SK-N-SH (cell line): ENCODE measurements at regions not wholly inside any gene's neighbourhood (a gene's known extent, or its start where the extent isn't known, plus 50 kb on each side); places are given as distances from the start of the nearest gene placed in this dataset.

Source experiments
- CTCF ChIA-PET: fragments of 300-600, 350-600 bp; formaldehyde crosslinking; extraction: SDS; loops from one replicate; lab custom pipeline; 2021; lab: Yijun Ruan, JAX
- POLR2A ChIA-PET: fragments of 350-600 bp; sonication (Branson Sonifier 250); formaldehyde crosslinking; extraction: SDS; loops from one replicate; lab custom pipeline; 2020; ENCODE audit warnings: antibody characterized with exemption, inconsistent platforms; lab: Yijun Ruan, JAX
- DNase-seq: peaks from one replicate; pipeline ENCODE4 v3.0.0; 2012
- H2AFZ ChIP-seq: fragments of 200-600 bp; sonication (generic); 2 replicates; pipeline ENCODE4 v1.8.1; 2016; ENCODE audit warnings: antibody characterized with exemption, mild to moderate bottlenecking, low read depth
- H3F3A ChIP-seq: fragments of 200-600 bp; sonication (generic); replicated peaks from 2 replicates; pipeline ENCODE3; 2016; ENCODE audit warnings: antibody characterized with exemption, mild to moderate bottlenecking; ENCODE audit not compliant: insufficient read depth
- H3K27ac ChIP-seq, 2 experiments: fragments of 200-500 bp in 1 of 2; fragments of 200-600 bp in 1 of 2; sonication (Bioruptor generic) in 1 of 2; sonication (generic), shearing (Covaris generic) in 1 of 2; 2 replicates each; pipeline versions ENCODE4 v1.5.1 to v1.6.1; 2014 to 2016; ENCODE audit warnings: low read depth in 2 of 2, inconsistent platforms in 1 of 2, low read length in 1 of 2, mild to moderate bottlenecking in 1 of 2, mixed read lengths in 1 of 2
- H3K27me3 ChIP-seq: fragments of 200-600 bp; sonication (generic), shearing (Covaris generic); 2 replicates; pipeline ENCODE4 v1.6.1; 2016; ENCODE audit warnings: mixed run types; ENCODE audit not compliant: insufficient read depth
- H3K36me3 ChIP-seq, 2 experiments: fragments of 200-500 bp in 1 of 2; fragments of 200-600 bp in 1 of 2; sonication (Bioruptor generic) in 1 of 2; sonication (generic) in 1 of 2; replicated peaks in 1 of 2; 2 replicates each; pipeline versions ENCODE3 to v1.5.1; 2014 to 2016; ENCODE audit warnings: low read length in 1 of 2, mild to moderate bottlenecking in 1 of 2; ENCODE audit not compliant: insufficient read depth in 2 of 2, control insufficient read depth in 1 of 2
- H3K4me1 ChIP-seq, 2 experiments: fragments of 200-500 bp in 1 of 2; fragments of 200-600 bp in 1 of 2; sonication (Bioruptor generic) in 1 of 2; sonication (generic), shearing (Covaris generic) in 1 of 2; 2 replicates each; pipeline versions ENCODE4 v1.5.1 to v1.6.1; 2014 to 2016; ENCODE audit warnings: low read depth in 1 of 2, low read length in 1 of 2, mixed run types in 1 of 2; ENCODE audit not compliant: insufficient read depth in 2 of 2, control insufficient read depth in 1 of 2
- H3K4me2 ChIP-seq: fragments of 200-600 bp; sonication (generic), shearing (Covaris generic); 2 replicates; pipeline ENCODE4 v1.6.1; 2017; ENCODE audit warnings: mixed run types
- H3K4me3 ChIP-seq, 2 experiments: fragments of 200-500 bp in 1 of 2; fragments of 200-600 bp in 1 of 2; sonication (Bioruptor generic) in 1 of 2; sonication (generic), shearing (Covaris generic) in 1 of 2; 2 replicates each; pipeline versions ENCODE4 v1.5.1 to v1.8.1; 2014 to 2016; ENCODE audit warnings: low read depth in 2 of 2, inconsistent platforms in 1 of 2, low read length in 1 of 2, mild to moderate bottlenecking in 1 of 2, mixed read lengths in 1 of 2, moderate library complexity in 1 of 2
- H3K79me2 ChIP-seq: fragments of 200-600 bp; sonication (generic); 2 replicates; pipeline ENCODE4 v1.8.1; 2017; ENCODE audit warnings: mild to moderate bottlenecking; ENCODE audit not compliant: insufficient read depth
- H3K9ac ChIP-seq: fragments of 200-600 bp; sonication (generic); 2 replicates; pipeline ENCODE4 v1.6.1; 2017; ENCODE audit warnings: mixed run types
- H3K9me2 ChIP-seq: fragments of 200-600 bp; sonication (generic); 2 replicates; pipeline ENCODE4 v1.6.1; 2017; ENCODE audit warnings: mixed run types
- H3K9me3 ChIP-seq: fragments of 200-600 bp; sonication (generic); 2 replicates; pipeline ENCODE4 v1.6.1; 2017; ENCODE audit warnings: mixed run types, mild to moderate bottlenecking, moderate library complexity
- H4K20me1 ChIP-seq: fragments of 200-600 bp; sonication (generic); 2 replicates; pipeline ENCODE4 v1.6.1; 2017; ENCODE audit warnings: mild to moderate bottlenecking, mixed run types; ENCODE audit not compliant: insufficient read depth
- EP300 ChIP-seq, 2 experiments: IDR thresholded peaks; 2 replicates each; pipeline versions ENCODE4 v1.4.0 to v1.6.1; 2012; ENCODE audit warnings: borderline replicate concordance in 1 of 2, low read depth in 1 of 2, low read length in 1 of 2
- EZH2phosphoT487 ChIP-seq: fragments of 200-600 bp; sonication (generic); IDR thresholded peaks from 2 replicates; pipeline ENCODE4 v1.6.1; 2017; ENCODE audit warnings: low read depth, mixed run types, mild to moderate bottlenecking, antibody characterized with exemption, moderate library complexity, borderline replicate concordance
- FOXM1 ChIP-seq: IDR thresholded peaks from 2 replicates; pipeline ENCODE4 v1.4.0; 2012; ENCODE audit warnings: low read depth, mild to moderate bottlenecking
- IRF3 ChIP-seq: fragments of 150-350 bp; IDR thresholded peaks from 2 replicates; pipeline ENCODE4 v1.6.1; 2016; ENCODE audit warnings: mild to moderate bottlenecking, low read depth, low read length
- MXI1 ChIP-seq: IDR thresholded peaks from 2 replicates; pipeline ENCODE4 v1.6.1; 2012; ENCODE audit warnings: mild to moderate bottlenecking, low read depth, low read length, improper control_type of control experiment
- NFIC ChIP-seq: IDR thresholded peaks from 2 replicates; pipeline ENCODE4 v1.4.0; 2012; ENCODE audit warnings: borderline replicate concordance
- NRF1 ChIP-seq: IDR thresholded peaks from 2 replicates; pipeline ENCODE4 v1.6.1; 2012; ENCODE audit warnings: low read depth, mild to moderate bottlenecking, low read length
- PBX3 ChIP-seq: IDR thresholded peaks from 2 replicates; pipeline ENCODE4; 2012
- RAD21 ChIP-seq: IDR thresholded peaks from 2 replicates; pipeline ENCODE4 v1.6.1; 2012; ENCODE audit warnings: mild to moderate bottlenecking, low read length
- RCOR1 ChIP-seq: fragments of 150-350 bp; IDR thresholded peaks from 2 replicates; pipeline ENCODE4 v1.6.1; 2017; ENCODE audit warnings: antibody characterized with exemption, low read length
- REST ChIP-seq: IDR thresholded peaks from 2 replicates; pipeline ENCODE4 v1.6.1; 2012; ENCODE audit warnings: mild to moderate bottlenecking, low read depth, low read length, moderate library complexity
- RFX5 ChIP-seq: IDR thresholded peaks from 2 replicates; pipeline ENCODE4 v1.6.1; 2012; ENCODE audit warnings: mild to moderate bottlenecking, improper control_type of control experiment, low read length
- RXRA ChIP-seq: IDR thresholded peaks from 2 replicates; pipeline ENCODE4 v1.4.0; 2012; ENCODE audit warnings: low read depth, mild to moderate bottlenecking, borderline replicate concordance
- TCF12 ChIP-seq: IDR thresholded peaks from 2 replicates; pipeline ENCODE4 v1.4.0; 2012
- TEAD4 ChIP-seq: IDR thresholded peaks from 2 replicates; pipeline ENCODE4 v1.4.0; 2012; ENCODE audit warnings: mild to moderate bottlenecking, borderline replicate concordance; ENCODE audit not compliant: insufficient read depth
- WGBS: methylation state at CpG from one replicate; pipeline ENCODE4 v1.1.6; 2017; ENCODE audit warnings: low lambda C conversion rate; 5-methylcytosine and 5-hydroxymethylcytosine counted together
- TF ChIP-seq, protein P1 (sequence below): fragments of 150-350 bp; IDR thresholded peaks from 2 replicates; pipeline ENCODE4 v1.6.1; 2017; ENCODE audit warnings: antibody characterized with exemption, low read length, low read depth, borderline replicate concordance
- TF ChIP-seq, protein P2 (sequence below): IDR thresholded peaks from 2 replicates; pipeline ENCODE4 v1.4.0; 2012; ENCODE audit warnings: low read depth, borderline replicate concordance

GRCh38 chr12:128178565-128178964 is 88.4 kb upstream of the TMEM132C start:
- H3K9me3 ChIP-seq: no peaks in the 10 kb centered on the region
- 6% methylated on average over 3 of the region's 4 CpGs for WGBS
- H3K4me3 ChIP-seq: no peak overlapping the region
- no peak overlapping the region for H3K9ac ChIP-seq
- no peaks in the 10 kb centered on the region for H3K36me3 ChIP-seq
- CTCF ChIA-PET: no interaction called here
- no peak overlapping the region for H3K27ac ChIP-seq
- no peaks in the 10 kb centered on the region for H3F3A ChIP-seq
- H4K20me1 ChIP-seq: no peaks in the 10 kb centered on the region
- H2AFZ ChIP-seq: no peak overlapping the region
- TF ChIP-seq NFIC: no peak
- TF ChIP-seq, protein P1, sequence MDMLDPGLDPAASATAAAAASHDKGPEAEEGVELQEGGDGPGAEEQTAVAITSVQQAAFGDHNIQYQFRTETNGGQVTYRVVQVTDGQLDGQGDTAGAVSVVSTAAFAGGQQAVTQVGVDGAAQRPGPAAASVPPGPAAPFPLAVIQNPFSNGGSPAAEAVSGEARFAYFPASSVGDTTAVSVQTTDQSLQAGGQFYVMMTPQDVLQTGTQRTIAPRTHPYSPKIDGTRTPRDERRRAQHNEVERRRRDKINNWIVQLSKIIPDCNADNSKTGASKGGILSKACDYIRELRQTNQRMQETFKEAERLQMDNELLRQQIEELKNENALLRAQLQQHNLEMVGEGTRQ: no peak
- no peak for TF ChIP-seq RCOR1
- no peak for TF ChIP-seq RAD21
- TF ChIP-seq RXRA: no peak
- TF ChIP-seq, protein P2, sequence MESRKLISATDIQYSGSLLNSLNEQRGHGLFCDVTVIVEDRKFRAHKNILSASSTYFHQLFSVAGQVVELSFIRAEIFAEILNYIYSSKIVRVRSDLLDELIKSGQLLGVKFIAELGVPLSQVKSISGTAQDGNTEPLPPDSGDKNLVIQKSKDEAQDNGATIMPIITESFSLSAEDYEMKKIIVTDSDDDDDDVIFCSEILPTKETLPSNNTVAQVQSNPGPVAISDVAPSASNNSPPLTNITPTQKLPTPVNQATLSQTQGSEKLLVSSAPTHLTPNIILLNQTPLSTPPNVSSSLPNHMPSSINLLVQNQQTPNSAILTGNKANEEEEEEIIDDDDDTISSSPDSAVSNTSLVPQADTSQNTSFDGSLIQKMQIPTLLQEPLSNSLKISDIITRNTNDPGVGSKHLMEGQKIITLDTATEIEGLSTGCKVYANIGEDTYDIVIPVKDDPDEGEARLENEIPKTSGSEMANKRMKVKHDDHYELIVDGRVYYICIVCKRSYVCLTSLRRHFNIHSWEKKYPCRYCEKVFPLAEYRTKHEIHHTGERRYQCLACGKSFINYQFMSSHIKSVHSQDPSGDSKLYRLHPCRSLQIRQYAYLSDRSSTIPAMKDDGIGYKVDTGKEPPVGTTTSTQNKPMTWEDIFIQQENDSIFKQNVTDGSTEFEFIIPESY: no peak
- TF ChIP-seq NRF1: no peak
- TF ChIP-seq MXI1: no peak
- no peak for TF ChIP-seq TEAD4
- no peak for TF ChIP-seq FOXM1
- no peak for TF ChIP-seq IRF3
- H3K9me2 ChIP-seq: no peaks in the 10 kb centered on the region
- H3K27me3 ChIP-seq: no peaks in the 10 kb centered on the region
- POLR2A ChIA-PET: no interaction called here
- H3K4me2 ChIP-seq: no peak overlapping the region
- no peak for DNase-seq
- H3K4me1 ChIP-seq: no peaks in the 10 kb centered on the region
- H3K79me2 ChIP-seq: no peaks in the 10 kb centered on the region

- H3F3A ChIP-seq: no peaks in the 10 kb centered on the region
- H3K4me2 ChIP-seq: no peak overlapping the region
- no peak overlapping the region for H3K9ac ChIP-seq
- WGBS: 10% methylated on average over 3 of the region's 3 CpGs
- H3K9me2 ChIP-seq: no peaks in the 10 kb centered on the region
- H4K20me1 ChIP-seq: no peaks in the 10 kb centered on the region
- no peak overlapping the region for H3K4me3 ChIP-seq
- H2AFZ ChIP-seq: no peak overlapping the region
- no peak overlapping the region for H3K27ac ChIP-seq
- ChIA-PET POLR2A (no interaction called here), CTCF (no interaction called here)
- H3K27me3 ChIP-seq: no peaks in the 10 kb centered on the region
- H3K36me3 ChIP-seq: no peaks in the 10 kb centered on the region
- DNase-seq: no peak
- H3K79me2 ChIP-seq: no peaks in the 10 kb centered on the region
- no peaks in the 10 kb centered on the region for H3K9me3 ChIP-seq
- no peaks in the 10 kb centered on the region for H3K4me1 ChIP-seq
- TF ChIP-seq RFX5: no peak
- no peak for TF ChIP-seq PBX3
- TF ChIP-seq TCF12: no peak
- TF ChIP-seq TEAD4: no peak
- no peak for TF ChIP-seq REST
- no peak for TF ChIP-seq MXI1
- TF ChIP-seq, protein P1: no peak
- no peak for TF ChIP-seq RXRA
- TF ChIP-seq EP300 (IDR thresholded peaks at IDR 0.05; ENCODE audit: borderline replicate concordance in 1 of 2, low read depth in 1 of 2, low read length in 1 of 2): no peak
- no peak for TF ChIP-seq EZH2phosphoT487
Measured at GRCh38 chr12:128178966-128179365, 88.0 kb upstream of the TMEM132C start.
